ENCODE measurements at regions not wholly inside any gene's neighbourhood (a gene's known extent, or its start where the extent isn't known, plus 50 kb on each side); places are given as distances from the start of the nearest gene placed in this dataset.
A peak's percentile ranks its signal among the peaks of the same experiment; 100 is the strongest.

DNA sequence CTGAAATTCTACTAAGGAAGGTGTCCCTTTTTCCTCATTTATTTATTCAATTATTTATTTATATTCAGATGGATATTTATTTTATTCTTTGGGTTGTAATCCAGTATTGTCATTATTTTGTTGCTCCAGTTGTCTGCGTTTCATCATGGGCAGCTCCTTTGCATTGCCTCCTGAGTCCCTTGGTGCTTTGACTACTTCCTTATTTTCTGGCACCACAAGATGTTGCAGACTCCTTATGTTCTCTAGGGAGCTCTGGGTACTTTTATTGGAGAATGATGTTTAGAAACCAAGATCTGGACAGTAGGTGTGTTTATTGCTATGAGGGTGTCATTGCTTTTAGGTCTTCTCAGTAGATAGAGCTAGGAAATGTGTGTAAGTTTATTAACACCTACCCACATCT, 59.9 kb upstream of the ERRFI1 start:
- Histone ChIP-seq H3K27ac (no peak overlapping the region), H3K4me1 (replicated peaks in 1 of 2) (peaks cover 0 to 4% of the 10 kb centered on the region in 2 donors), H3K4me3 (no peak overlapping the region)
- no peak for ATAC-seq (replicated peaks in 6 of 8)
- in situ Hi-C loops (cut with MboI; ENCODE audit: low pct_unique_long_range_greater_than_20kb in 2 of 9, low sequenced_read_pairs in 9 of 9, unreplicated experiment in 9 of 9) = no loop called here
- 70 to 100% (median 100%) methylated on average over 1 of the region's 1 CpG; no CpG with 5 or more reads in 1 of the 10 experiments for WGBS, 10 experiments

GRCh38 chr1:8084913-8085312, 58.8 kb upstream of the ERRFI1 start:
- no peak for ATAC-seq (replicated peaks in 6 of 8)
- WGBS, 10 experiments = 73 to 100% (median 91%) methylated on average over 2 to 6 of the region's 6 CpGs; no CpG with 5 or more reads in 1 of the 10 experiments
- in situ Hi-C loops (cut with MboI; ENCODE audit: low pct_unique_long_range_greater_than_20kb in 2 of 9, low sequenced_read_pairs in 9 of 9, unreplicated experiment in 9 of 9) = no loop called here
- Histone ChIP-seq H3K4me1 (replicated peaks in 1 of 2) (peaks cover 0 to 4% of the 10 kb centered on the region in 2 donors), H3K4me3 (no peak overlapping the region), H3K27ac (no peak overlapping the region)

DNA sequence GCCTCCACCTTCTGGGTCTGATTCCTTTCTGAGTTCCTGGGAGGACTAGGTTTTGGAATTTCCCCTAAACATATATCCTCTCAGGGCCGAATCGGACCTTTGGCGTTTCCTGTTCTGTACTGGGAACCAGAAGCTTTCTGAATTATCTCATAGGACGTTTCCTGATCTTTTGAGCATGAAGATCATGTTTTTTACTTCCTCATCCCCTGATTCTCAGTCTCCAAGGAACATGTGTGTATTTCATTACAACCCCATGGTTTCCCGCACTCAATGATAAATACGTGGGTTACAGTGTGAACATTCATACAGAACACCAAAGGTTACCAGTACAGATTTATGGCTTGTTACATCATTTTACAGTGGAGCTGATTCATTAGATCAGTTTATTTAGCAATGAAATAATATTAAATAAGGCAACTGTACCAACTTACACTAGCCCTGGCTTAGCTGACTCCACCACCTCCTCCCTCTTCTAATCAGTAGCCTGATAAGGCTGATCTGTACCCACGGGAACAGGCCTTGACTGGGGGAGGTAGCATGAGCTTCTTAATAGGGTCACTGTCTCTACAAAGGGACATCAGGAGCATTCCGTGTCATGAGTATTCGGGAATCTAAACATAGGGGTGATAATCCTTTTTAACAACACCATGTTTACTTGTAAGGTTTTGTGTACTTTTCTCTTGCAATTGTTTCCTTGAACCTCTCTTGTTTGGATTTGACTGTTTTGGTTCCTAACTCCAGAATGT, 57.8 kb upstream of the ERRFI1 start:
- ATAC-seq (replicated peaks in 6 of 8) = peak in 6 of 8 experiments; percentile 37 to 95 (median 79)
- in situ Hi-C loops (cut with MboI; ENCODE audit: low pct_unique_long_range_greater_than_20kb in 2 of 9, low sequenced_read_pairs in 9 of 9, unreplicated experiment in 9 of 9) = no loop called here
- 31 to 96% (median 76%) methylated on average over 2 to 9 of the region's 9 CpGs for WGBS, 10 experiments
- Histone ChIP-seq H3K4me1 (replicated peaks in 1 of 2) (peaks cover under 1 to 4% of the 10 kb centered on the region in 2 donors), H3K4me3 (no peak overlapping the region), H3K27ac (no peak overlapping the region)

- 0 to 100% (median 60%) methylated on average over 1 to 2 of the region's 2 CpGs for WGBS, 10 experiments
- H3K27ac ChIP-seq = no peak overlapping the region
- H3K4me3 ChIP-seq = no peak overlapping the region
- ATAC-seq (replicated peaks in 6 of 8) = no peak
- in situ Hi-C loops (cut with MboI; ENCODE audit: low pct_unique_long_range_greater_than_20kb in 2 of 9, low sequenced_read_pairs in 9 of 9, unreplicated experiment in 9 of 9) = no loop called here
- peaks cover 3 to 4% of the 10 kb centered on the region in 2 donors for H3K4me1 ChIP-seq (replicated peaks in 1 of 2)
Measured at GRCh38 chr1:8082945-8083344, 56.8 kb upstream of the ERRFI1 start.

GRCh38 chr1:8078176-8078671, 52.1 kb upstream of the ERRFI1 start:
- Histone ChIP-seq H3K27ac (no peak overlapping the region), H3K4me3 (no peak overlapping the region), H3K4me1 (replicated peaks in 1 of 2) (peaks cover 0 to 3% of the 10 kb centered on the region in 2 donors)
- WGBS, 10 experiments = 20 to 100% (median 83%) methylated on average over 2 to 6 of the region's 6 CpGs; no CpG with 5 or more reads in 1 of the 10 experiments
- in situ Hi-C loops (cut with MboI; ENCODE audit: low pct_unique_long_range_greater_than_20kb in 2 of 9, low sequenced_read_pairs in 9 of 9, unreplicated experiment in 9 of 9) = no loop called here
- no peak for ATAC-seq (replicated peaks in 6 of 8)

- Histone ChIP-seq H3K4me1 (replicated peaks in 1 of 2) (peaks cover 0 to 3% of the 10 kb centered on the region in 2 donors), H3K27ac (no peak overlapping the region), H3K4me3 (no peak overlapping the region)
- in situ Hi-C loops (cut with MboI; ENCODE audit: low pct_unique_long_range_greater_than_20kb in 2 of 9, low sequenced_read_pairs in 9 of 9, unreplicated experiment in 9 of 9) = no loop called here
- WGBS, 10 experiments = 72 to 95% (median 83%) methylated on average over 2 to 4 of the region's 4 CpGs; no CpG with 5 or more reads in 1 of the 10 experiments
- no peak for ATAC-seq (replicated peaks in 6 of 8)
Measured at GRCh38 chr1:8077602-8078001, 51.5 kb upstream of the ERRFI1 start.

GRCh38 chr1:8077120-8077573, 51.0 kb upstream of the ERRFI1 start:
- WGBS, 10 experiments = 8 to 94% (median 84%) methylated on average over 2 to 7 of the region's 8 CpGs; no CpG with 5 or more reads in 5 of the 10 experiments
- Histone ChIP-seq H3K4me3 (no peak overlapping the region), H3K27ac (no peak overlapping the region), H3K4me1 (replicated peaks in 1 of 2) (peaks cover 0 to 3% of the 10 kb centered on the region in 2 donors)
- in situ Hi-C loops (cut with MboI; ENCODE audit: low pct_unique_long_range_greater_than_20kb in 2 of 9, low sequenced_read_pairs in 9 of 9, unreplicated experiment in 9 of 9) = no loop called here
- ATAC-seq (replicated peaks in 6 of 8) = peak in 7 of 8 experiments; percentile 68 to 99 (median 82)

DNA sequence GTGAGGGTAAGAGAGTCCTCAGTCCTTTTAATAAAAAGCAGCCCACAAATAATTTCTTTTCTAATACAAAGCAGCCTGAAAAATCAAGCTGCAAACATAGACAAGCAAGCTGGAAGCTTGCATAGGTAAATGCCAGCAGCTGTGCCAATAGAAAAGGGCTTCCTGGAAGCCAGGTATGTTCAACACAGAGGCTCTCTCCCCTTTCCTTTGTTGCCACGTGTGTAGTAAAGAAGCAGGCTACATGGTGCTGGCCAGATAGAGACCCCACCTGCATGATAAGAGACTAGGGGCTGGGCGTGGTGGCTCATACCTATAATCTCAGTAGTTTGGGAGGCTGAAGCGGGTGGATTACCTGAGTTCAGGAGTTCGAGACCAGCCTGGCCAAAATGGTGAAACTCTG, 50.1 kb upstream of the ERRFI1 start:
- H3K27ac ChIP-seq = no peak overlapping the region
- H3K4me3 ChIP-seq = no peak overlapping the region
- in situ Hi-C loops (cut with MboI; ENCODE audit: low pct_unique_long_range_greater_than_20kb in 2 of 9, low sequenced_read_pairs in 9 of 9, unreplicated experiment in 9 of 9) = no loop called here
- H3K4me1 ChIP-seq (replicated peaks in 1 of 2) = peaks cover 0 to 3% of the 10 kb centered on the region in 2 donors
- 63 to 100% (median 92%) methylated on average over 1 to 4 of the region's 4 CpGs; no CpG with 5 or more reads in 3 of the 10 experiments for WGBS, 10 experiments
- no peak for ATAC-seq (replicated peaks in 6 of 8)
